EH (cell line): ENCODE measurements at regions not wholly inside any gene's neighbourhood (a gene's known extent, or its start where the extent isn't known, plus 50 kb on each side); places are given as distances from the start of the nearest gene placed in this dataset.
"Not testable (repeated sequence)": the region's sequence is repeated elsewhere in the genome, so short reads cannot be mapped to it uniquely, and the experiment has no call there.

Source experiments
- DNase-seq: peaks from one replicate; pipeline ENCODE4 v3.0.0-alpha.2; 2015; ENCODE audit warnings: low read depth

DNA sequence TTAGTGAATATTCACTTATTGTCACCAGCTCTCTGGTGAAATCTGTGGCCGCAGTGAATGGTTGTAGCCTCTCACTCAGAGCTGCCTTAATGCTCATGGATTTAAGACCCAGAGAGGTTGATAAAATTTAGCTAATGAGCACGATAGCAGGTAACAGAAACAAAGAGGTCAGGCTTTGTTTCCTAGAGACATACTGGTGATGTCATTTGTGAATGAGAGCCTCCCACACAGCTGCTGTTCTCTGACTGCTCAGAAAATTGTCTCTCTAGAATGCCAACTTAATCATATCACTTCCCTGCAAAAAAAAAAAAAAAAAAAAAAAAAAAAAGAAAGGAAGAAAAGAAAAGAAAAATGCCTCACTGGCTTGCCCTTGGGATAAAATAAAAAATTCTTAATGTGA, 411.7 kb upstream of the MYT1L start:
- no peak for DNase-seq

DNA sequence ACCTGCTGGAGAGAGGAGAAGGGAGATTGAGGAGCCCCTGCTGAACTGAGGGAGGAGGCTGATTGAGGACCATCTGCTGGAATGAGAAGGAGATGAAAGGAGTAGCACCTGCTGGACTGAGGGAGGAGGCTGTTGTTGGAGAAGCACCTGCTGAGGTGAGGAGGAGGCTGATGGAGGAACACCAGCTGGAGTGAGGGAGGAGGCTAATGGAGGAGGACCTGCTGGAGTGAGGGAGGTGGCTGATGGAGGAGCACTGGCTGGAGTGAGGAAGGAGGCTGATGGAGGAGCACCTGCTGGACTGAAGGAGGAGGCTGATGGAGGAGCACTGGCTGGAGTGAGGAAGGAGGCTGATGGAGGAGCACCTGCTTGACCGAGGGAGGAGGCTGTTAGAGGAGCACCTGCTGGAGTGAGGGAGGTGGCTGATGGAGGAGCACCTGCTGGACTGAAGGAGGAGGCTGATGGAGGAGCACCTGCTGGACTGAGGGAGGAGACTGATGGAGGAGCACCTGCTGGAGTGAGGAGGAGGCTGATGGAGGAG, 409.2 kb upstream of the MYT1L start:
- DNase-seq, result no peak

DNA sequence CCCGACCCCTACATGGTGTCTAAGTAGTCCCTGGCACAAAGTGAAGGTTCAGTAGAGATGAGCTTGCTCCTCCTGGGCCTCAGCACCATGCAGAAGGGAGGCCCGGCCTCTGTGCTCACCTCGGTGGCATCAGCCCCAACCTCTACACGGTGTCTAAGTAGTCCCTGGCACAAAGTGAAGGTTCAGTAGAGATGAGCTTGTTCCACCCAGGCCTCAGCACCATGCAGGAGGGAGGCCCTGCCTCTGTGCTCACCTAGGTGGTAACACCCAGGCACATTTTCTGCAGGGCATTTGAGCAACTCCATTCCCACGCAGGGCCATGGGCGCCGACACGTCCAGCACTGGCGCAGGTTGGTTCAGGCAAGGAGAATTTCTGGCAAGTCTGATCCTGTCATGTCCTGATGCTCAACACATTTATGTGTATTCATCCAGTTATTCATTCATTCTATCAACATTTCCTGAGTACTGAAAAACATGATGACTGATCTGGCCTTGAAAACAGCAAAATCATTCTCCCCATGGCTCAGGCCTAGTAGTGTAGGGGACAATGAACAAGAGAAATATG, 408.2 kb upstream of the MYT1L start:
- no peak for DNase-seq

DNA sequence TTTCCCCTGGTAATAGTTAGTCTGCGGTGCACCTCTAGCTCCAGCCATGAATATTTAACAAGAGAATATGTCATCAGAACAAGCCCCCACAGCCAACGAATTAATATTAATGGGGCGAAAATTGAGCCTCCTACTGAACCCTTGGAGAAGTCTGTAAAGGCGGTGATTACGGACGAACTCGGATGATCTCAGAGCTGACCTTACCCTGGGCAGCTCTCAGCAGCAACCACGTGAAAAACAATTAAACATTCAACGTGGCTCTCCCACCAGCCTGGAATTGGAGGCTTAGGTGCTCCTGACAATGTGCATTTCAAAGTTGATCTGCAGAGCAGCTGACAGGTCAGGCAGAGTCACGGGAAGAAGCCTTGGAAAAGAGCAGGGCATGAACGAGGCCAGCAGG, 407.6 kb upstream of the MYT1L start:
- DNase-seq, result no peak

DNA sequence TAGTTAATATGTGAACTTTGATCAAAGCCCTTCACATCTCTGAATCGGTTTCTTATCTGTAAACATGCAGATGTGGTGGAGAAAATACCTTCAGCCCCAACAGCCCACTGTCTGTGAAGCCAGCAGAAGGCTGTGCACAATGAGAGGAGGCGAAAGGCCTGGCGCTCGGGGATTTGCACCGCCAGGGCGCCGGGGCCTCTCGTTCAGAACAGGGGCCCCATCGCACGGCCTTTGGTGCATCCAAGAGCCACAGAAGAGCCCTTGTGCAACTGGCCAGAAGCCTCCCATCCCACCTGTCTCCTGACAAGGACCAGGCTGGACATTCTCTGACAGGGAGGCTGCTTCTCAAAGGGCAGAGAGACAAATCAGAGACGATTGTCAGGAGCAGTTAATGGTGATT, 407.2 kb upstream of the MYT1L start:
- no peak for DNase-seq

DNA sequence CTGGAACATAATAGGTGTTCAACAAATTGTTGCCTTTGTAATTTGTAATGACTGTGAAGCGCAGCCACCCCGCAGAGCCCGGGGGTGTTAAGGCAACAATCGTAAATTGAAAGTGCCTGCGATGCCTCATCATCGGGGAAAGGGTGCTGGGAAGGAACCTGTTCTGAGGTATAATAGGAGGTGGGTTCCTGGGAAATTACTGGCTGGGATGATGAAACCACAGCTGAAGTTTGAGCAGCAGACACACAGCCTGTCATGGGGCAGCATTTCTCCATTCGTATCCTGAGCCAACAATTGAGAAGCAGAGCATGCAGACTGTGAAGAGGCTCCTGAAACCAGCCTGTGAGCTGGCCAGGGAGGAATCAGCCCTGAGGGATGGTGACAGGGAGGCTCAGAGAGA, 404.0 kb upstream of the MYT1L start:
- DNase-seq, result no peak

DNA sequence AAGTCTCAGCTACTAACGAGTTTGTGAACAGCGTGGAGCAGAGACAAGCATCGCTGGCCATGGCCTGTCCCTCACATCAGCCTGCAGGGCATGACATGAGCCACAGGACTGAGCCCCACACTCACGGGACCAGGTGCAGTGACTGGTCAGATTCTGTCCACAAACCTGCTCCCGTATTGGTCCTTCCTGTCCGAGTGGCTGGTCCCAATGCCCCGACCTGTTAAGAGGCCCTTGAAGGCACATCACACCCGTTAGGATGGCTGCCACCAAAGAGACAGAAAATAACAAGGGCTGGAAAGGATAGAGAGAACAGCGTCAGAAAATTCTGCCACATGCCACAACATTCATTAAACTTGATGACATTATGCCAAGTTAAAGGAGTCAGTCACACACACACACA, 403.2 kb upstream of the MYT1L start:
- no peak for DNase-seq

DNA sequence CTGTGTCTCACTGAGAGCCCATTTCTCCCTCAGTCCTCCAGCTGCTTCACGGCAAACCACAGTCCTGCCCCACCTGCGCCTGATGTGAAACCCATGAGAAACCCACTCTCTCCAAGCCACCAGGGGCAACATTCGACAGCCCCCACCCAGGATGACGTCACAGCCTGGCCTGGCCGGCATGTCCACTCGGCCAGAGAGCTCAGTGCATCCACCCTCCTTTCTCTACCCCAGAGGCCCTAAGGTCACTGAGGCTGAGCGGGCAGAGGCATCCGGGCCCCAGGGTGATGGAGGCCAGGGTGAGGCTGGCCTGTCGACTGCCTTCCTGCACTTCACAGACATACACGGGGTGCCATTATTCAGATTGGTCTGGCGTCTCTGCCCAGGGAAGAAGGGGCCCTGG, 402.7 kb upstream of the MYT1L start:
- no peak for DNase-seq

DNA sequence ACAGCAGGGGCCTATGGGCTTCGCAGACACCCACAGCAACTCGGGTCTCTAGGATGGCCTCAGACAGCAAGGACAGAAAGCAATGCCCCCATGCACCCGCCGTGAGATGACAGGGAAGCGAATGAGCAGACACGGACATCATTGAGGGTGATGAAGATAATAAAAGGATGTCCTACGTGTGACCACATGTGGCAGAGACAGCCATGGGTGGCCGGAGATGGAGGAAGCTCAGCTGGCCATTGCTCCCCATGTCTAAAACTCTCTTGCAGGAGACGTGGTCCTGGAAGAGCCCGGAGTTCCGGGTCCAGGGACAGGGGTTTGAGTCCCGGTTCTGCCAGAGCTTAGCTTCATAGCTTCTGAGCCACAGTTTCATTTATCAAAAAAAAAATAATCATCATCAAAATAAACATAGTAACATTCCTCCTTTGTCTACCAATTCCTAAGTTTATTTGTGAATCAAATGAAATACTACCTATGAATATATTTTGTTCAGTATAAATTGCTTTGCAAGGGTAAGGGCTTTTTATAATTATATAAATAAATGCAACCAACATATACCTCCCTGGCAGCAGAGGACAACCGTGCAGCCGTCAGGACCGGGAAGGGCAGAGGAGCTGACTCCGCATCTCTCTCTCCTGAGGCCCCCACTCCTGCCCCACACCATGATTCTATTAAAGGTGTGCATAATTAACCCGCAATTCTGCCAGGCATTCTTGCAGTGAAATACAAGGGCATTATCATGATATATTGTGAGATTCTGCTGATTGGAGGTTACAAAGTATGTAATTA, 401.4 kb upstream of the MYT1L start:
- DNase-seq, result no peak

DNA sequence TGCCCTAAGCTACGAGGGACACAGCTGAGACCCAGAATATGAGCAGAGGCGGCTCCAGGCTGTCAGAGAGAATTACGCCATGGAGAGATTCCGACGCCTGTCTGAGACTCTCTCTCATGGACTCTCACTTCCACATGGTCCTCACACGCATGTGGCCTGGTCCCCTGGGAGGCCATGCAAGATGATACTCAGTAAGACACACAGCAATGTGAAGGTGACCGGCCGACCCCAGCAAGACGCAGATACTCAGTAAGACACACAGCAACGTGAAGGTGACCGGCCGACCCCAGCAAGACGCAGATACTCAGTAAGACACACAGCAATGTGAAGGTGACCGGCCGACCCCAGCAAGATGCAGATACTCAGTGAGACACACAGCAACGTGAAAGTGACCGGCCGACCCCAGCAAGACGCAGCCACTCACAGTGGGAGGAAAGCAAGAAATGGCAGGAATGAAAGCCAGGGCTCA, 400.8 kb upstream of the MYT1L start:
- no peak for DNase-seq

DNA sequence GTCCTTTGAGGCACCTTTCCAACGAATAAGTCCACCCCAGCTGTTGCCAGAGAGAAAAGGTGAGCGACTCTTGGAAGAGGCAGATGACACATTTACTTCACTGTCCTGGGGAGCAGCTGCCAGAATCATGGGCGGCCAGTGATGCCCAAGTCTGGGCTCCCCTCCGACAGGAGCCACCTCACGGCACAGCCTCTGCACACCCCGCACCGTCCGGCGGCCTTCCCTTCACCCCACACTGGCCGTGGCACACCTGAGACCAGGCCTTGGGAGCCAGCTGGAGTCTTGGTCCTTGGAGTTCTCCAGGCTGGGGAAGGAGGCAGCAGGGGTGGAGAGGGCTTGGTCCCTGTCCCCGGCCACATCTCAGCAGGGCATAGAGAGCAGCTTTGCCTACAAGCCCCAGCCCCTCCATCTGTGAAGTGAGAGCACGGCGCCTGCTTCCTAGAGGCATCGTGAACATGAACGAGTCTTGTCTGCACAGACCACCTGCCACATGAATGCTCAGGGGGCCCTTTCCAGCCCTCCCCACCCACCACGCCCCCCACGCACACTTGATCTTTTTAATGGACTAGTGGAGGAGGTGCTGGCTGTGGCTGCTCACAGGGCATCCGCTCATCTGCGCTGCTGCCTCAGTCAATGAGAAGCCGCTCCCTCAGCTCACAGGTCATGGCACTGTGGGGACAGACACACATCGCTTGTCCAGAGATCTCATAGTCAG, 400.2 kb upstream of the MYT1L start:
- no peak for DNase-seq

DNA sequence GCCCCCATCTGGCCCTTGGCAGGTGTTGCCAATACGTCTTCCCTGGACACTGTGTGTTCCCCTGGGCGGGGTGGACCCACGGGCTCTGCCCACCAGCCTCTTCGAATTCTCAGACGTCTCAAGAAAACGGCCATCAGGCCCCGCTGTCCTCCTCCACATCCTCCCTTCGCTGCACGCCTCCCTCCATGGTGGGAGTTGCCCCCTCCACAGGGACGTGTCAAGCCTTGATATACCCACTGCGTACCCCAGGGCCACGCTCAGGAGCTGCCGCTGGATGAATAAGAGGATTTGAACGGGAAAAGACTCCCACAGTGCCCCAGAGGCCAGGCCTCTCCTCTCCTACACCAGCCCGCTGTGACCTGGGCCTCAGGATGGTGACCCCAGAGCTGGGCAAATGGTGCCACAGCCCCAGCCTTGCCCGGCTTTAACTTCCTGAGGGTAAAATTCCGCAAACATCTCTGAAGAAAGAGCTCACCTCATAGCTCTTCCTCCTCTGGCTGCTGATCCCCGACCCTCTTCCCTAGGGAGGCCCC, 399.3 kb upstream of the MYT1L start:
- DNase-seq, result no peak

DNA sequence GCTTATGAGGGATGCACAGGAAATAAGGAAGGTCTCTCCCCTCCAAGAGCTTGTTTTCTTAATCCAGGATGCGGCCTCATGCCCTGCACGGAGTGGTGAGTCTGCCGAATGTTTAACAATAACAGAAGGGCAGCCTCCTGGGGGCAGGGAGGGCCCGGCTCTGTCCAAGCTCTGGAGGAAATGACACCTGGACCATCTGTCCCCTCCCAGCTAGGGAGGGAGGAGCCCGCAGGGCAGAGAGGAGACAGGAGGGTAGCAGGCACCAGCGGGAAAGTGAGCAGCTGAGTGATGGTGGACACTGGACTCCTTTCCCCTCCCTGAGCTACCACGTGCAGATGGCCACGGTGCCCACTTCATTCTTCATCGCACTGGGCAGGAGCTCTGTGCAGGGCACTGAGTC, 398.2 kb upstream of the MYT1L start:
- no peak for DNase-seq

DNA sequence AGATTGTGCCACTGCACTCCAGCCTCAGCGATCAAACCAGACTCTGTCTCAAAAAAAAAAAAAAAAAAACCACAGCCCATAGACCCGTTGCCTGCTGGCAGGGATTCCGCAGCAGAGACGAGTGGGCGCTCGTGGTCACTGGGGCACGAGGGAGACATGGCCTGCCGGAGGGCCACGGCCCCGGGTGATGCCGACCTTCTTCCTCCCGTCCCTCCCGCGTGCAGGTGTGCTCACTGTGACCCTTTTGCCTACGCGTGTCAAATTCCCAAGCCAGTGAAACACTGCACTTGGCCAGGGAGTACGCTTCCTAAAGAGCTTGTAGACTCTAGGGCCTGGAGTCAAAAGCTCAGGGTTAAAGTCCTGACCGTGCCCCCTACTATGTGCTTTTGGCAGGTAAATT, 397.6 kb upstream of the MYT1L start:
- no peak for DNase-seq

DNA sequence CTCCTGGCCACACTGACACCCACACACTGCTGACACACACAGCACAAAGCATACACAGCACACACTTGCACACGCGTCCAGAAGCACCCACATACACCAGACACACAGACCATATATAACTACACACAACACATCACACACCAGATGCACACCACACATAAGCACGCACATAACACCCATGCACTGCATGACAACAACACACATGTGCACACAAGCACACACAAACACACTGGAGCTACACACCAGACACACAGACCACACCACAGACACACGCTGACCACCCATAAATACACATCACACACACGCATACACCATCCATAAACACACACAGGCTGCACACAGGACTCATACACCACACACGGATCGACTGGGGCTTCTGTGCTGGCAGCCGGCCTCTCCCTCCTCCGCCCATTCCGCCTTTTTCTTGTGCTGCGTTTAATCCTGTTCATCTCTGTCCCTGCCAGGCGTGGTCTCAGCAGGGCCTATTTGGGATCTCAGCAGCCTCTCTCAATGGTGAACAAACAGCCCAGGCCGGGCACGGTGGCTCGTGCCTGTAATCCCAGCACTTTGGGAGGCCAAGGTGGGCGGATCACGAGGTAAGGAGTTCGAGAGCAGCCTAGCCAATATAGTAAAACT, 396.9 kb upstream of the MYT1L start:
- no peak for DNase-seq

DNA sequence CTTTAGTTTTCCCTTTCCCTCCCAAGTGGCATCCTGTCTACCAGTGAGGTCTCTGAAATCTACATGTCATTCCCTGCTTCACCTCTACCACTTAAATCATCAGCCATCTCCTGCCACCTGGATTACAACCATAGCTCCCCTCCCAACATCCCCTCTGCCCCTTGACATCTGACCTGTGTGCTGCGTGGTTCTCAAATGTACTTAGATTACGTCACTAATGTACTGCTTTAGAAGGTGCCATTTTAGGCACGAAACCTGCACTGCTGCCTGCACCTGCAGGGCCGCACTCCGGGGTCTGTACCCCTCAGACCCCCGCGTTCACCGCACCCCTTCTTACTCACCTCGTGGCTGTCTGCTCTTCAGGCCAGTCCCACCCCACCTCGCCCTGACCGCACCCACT, 395.1 kb upstream of the MYT1L start:
- no peak for DNase-seq

DNA sequence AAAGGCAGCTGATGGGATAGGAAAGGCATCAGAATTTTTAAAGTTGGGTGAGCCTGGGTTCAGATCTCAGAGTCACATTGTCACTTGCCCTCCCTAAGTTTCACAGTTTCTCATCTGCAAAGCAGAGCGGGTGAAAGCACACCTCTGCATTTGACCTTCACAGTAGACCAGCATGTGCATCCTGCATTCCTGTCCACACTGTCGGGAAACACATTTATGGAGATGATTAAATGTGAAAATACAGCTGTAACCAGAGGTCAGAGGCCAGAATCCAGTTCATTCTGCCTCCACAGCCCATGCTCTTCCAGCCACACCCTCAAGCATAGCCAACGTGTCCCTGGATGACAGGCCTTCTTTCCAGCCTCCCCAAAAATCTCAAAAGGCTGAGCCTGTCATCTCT, 392.0 kb upstream of the MYT1L start:
- no peak for DNase-seq

DNA sequence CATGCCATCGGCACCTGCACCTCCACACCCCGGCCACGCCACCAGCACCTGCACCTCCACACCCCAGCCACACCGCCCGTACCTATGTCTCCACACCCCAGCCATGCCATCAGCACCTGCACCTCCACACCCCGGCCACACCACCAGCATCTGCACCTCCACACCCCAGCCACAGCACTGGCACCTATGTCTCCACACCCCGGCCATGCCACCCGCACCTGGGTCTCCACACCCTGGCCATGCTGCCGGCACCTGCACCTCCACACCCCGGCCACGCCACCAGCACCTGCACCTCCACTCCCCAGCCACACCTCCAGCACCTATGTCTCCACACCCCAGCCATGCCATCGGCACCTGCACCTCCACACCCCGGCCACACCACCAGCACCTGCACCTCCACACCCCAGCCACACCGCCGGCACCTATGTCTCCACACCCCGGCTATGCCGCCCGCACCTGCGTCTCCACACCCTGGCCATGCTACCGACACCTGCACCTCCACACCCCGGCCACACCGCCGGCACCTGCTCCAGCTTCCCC, 390.3 kb upstream of the MYT1L start:
- DNase-seq, result no peak

DNA sequence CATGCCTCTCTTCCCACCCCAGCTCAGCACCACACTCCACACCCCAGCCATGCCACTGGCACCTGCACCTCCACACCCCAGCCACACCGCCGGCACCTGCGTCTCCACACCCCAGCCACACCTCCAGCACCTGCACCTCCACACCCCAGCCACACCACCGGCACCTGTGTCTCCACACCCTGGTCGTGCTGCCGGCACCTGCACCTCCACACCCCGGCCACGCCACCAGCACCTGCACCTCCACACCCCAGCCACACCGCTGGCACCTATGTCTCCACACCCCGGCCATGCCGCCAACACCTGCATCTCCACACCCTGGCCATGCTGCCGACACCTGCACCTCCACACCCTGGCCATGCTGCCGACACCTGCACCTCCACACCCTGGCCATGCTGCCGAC, 389.7 kb upstream of the MYT1L start:
- not testable (repeated sequence) for DNase-seq

DNA sequence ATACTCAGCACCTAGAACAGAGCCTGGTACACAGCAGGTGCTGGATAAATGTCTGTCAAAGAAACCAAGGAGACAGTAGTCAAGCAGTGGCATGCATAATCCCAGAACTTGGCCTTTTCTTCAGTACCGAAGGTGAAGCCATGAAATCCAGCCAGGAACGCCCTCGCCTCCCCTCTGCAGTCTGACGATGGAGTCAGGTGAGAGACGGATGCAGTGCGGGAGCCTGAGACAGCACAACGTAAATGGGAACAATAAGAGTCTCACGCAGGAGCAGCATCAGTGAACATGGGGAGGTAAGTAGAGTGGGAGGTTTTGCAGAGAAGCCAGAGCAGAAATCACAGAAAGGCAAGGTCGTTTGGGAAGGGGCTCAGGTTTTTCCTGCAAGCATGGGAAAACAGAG, 389.3 kb upstream of the MYT1L start:
- no peak for DNase-seq

DNA sequence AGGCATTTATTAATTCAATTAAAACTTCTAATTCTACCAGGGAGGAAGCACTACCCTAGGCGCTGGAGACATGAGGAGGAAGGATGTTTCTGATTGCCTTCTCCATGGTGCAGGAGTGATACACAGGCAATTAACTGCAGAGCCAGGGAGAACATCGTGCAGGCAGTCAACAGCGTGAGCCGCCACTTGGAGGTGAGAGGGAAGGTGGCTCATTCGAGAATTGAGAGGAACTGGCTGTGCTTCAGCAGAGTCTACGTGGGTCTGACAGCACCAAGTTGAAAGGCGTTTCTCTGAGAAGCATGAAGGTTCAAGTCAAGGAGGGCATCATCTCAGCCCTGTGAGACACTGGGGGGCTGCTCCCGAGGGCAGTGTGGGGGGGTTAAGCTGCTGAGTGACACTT, 388.7 kb upstream of the MYT1L start:
- no peak for DNase-seq

DNA sequence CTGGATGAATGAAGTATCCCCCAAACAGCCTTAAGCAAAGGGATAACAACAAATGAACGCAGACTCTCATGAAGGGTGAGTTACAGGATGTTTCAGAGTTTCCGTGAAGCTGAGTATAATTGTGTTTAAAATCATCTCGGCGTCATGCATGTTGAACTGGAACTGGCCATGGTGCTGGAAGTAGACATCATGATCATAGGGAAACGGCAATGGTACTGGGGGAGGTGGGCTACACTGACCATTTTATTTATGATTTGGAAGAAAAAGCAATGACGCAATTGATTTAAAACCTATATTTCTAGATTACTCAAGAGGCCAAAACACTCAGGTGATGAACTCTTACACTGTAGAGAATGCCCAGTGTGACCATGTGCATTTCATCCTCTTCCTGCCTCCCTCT, 387.9 kb upstream of the MYT1L start:
- no peak for DNase-seq
